GM23248 (cell line): ENCODE measurements at regions not wholly inside any gene's neighbourhood (a gene's known extent, or its start where the extent isn't known, plus 50 kb on each side); places are given as distances from the start of the nearest gene placed in this dataset.

Source experiments
- DNase-seq: peaks from one replicate; pipeline ENCODE4 v3.0.0-alpha.2; 2015
- H2AFZ ChIP-seq: fragments of 200-600 bp; sonication (generic); 2 replicates; pipeline ENCODE4 v1.6.1; 2016; ENCODE audit warnings: antibody characterized with exemption
- H3F3A ChIP-seq: fragments of 200-600 bp; sonication (generic); 2 replicates; pipeline ENCODE4 v1.6.1; 2016; ENCODE audit warnings: mild to moderate bottlenecking, antibody characterized with exemption, mixed run types; ENCODE audit not compliant: insufficient read depth
- H3K27ac ChIP-seq: fragments of 200-600 bp; sonication (generic); 2 replicates; pipeline ENCODE4 v1.5.1; 2016; ENCODE audit warnings: mild to moderate bottlenecking
- H3K27me3 ChIP-seq: fragments of 200-600 bp; sonication (generic); replicated peaks from 2 replicates; pipeline ENCODE4 v1.6.1; 2016; ENCODE audit warnings: mild to moderate bottlenecking; ENCODE audit not compliant: insufficient read depth
- H3K36me3 ChIP-seq: fragments of 200-600 bp; sonication (generic); 2 replicates; pipeline ENCODE4 v1.6.1; 2016; ENCODE audit warnings: low read depth, mild to moderate bottlenecking
- H3K4me1 ChIP-seq: fragments of 200-600 bp; sonication (generic); 2 replicates; pipeline ENCODE4 v1.6.1; 2016; ENCODE audit warnings: mild to moderate bottlenecking; ENCODE audit not compliant: insufficient read depth
- H3K4me2 ChIP-seq: fragments of 200-600 bp; sonication (generic); one replicate; pipeline ENCODE4 v1.6.1; 2016; ENCODE audit warnings: mild to moderate bottlenecking; ENCODE audit not compliant: unreplicated experiment
- H3K4me3 ChIP-seq: fragments of 200-600 bp; sonication (generic); 2 replicates; pipeline ENCODE4 v1.5.1; 2016; ENCODE audit warnings: mild to moderate bottlenecking
- H3K79me2 ChIP-seq: fragments of 200-600 bp; sonication (generic); 2 replicates; pipeline ENCODE4 v1.6.1; 2016; ENCODE audit warnings: mild to moderate bottlenecking; ENCODE audit not compliant: insufficient read depth
- H3K9ac ChIP-seq: fragments of 200-600 bp; sonication (generic); 2 replicates; pipeline ENCODE4 v1.6.1; 2016; ENCODE audit warnings: mild to moderate bottlenecking
- H3K9me2 ChIP-seq: fragments of 200-600 bp; sonication (generic); 2 replicates; pipeline ENCODE4 v1.6.1; 2016; ENCODE audit warnings: mixed run types, mild to moderate bottlenecking, moderate library complexity; ENCODE audit not compliant: insufficient read depth
- H3K9me3 ChIP-seq: fragments of 200-600 bp; sonication (generic); one replicate; pipeline ENCODE4 v1.6.1; 2017; ENCODE audit warnings: low read depth
- H4K20me1 ChIP-seq: fragments of 200-600 bp; sonication (generic); 2 replicates; pipeline ENCODE4 v1.6.0; 2016; ENCODE audit not compliant: insufficient read depth
- EZH2 ChIP-seq: fragments of 200-600 bp; sonication (generic); IDR thresholded peaks from 2 replicates; pipeline ENCODE4 v1.6.1; 2018; ENCODE audit warnings: antibody characterized with exemption, mild to moderate bottlenecking; ENCODE audit not compliant: insufficient read depth, poor library complexity, severe bottlenecking
- EZH2phosphoT487 ChIP-seq: fragments of 200-600 bp; sonication (generic); IDR thresholded peaks from 2 replicates; pipeline ENCODE4 v1.6.1; 2018; ENCODE audit warnings: antibody characterized with exemption, moderate library complexity, mild to moderate bottlenecking, low read depth; ENCODE audit not compliant: insufficient read depth
- WGBS, 2 experiments: methylation state at CpG; one replicate each; pipeline ENCODE4 v1.1.6; 2015 to 2017; ENCODE audit warnings: low lambda C conversion rate in 2 of 2, low coverage in 1 of 2; ENCODE audit errors: missing lambda C conversion rate in 2 of 2; 5-methylcytosine and 5-hydroxymethylcytosine counted together
- in situ Hi-C: fragments of 300-500 bp; cut with MboI; formaldehyde crosslinking; loops from 2 replicates; pipeline ENCODE4 v1.15.0; 2020

DNA sequence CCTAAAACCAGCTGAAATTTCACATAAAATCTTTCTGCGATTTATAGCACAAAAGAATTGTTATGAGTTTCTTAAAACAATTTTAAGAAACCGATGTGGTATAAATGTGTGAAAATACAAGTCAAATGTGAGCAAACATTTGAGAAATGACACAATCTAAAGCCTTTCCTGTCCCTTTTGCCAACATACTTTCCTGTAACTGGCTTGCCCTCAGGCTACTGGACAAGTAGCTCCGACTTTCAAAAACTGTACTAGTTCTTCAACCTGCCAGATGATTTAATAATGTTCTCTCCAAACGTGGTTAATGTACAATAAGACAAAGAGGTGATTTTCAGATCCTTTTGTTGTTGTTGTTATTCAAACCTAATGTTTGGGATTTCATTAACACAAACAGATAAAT is 105.9 kb upstream of the ARHGEF26 start:
- no peak overlapping the region for H3K4me3 ChIP-seq
- H3K9ac ChIP-seq: no peak overlapping the region
- no peaks in the 10 kb centered on the region for H3K36me3 ChIP-seq
- TF ChIP-seq EZH2phosphoT487: no peak
- TF ChIP-seq EZH2: no peak
- H3K9me2 ChIP-seq: no peaks in the 10 kb centered on the region
- no peaks in the 10 kb centered on the region for H3K4me1 ChIP-seq
- no peaks in the 10 kb centered on the region for H3K9me3 ChIP-seq
- H3K27me3 ChIP-seq: no peaks in the 10 kb centered on the region
- in situ Hi-C loops: no loop called here
- no peaks in the 10 kb centered on the region for H4K20me1 ChIP-seq
- no peak overlapping the region for H3K4me2 ChIP-seq
- H2AFZ ChIP-seq: no peak overlapping the region
- no peak overlapping the region for H3K27ac ChIP-seq
- whole genome bisulfite sequencing, 2 experiments: 53 to 60% methylated on average over 4 of the region's 4 CpGs
- H3K79me2 ChIP-seq: no peaks in the 10 kb centered on the region
- no peak for DNase-seq
- no peaks in the 10 kb centered on the region for H3F3A ChIP-seq

DNA sequence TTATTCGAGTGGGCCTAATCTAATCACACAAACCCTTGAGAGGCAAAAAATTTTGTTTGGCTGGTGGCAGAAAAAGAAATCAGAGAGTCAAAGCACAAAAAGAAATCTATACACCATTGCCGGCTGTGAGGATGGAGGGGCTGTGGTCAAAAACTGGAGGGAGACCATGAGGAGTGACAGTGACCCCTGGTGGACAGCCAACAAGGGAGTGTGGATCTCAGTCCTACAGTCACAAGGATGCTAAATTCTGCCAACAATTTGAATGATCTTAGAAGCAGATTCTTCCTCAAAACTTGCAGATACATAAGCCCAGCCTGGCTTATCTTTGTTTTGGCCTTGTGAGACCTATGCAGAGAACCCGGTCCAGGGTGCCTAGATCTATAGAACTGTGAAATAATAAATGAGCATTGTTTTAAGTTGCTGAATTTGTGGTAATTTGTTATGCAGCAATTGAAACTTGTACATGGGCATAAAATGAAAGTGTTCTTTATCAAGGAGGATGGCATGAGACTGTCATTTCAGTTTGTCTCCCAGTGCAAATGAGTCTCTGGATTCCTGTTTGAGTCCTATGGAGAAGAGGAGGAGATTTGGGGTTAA is 103.0 kb upstream of the ARHGEF26 start:
- Histone ChIP-seq H4K20me1 (no peaks in the 10 kb centered on the region), H3K27ac (no peak overlapping the region), H3K9me3 (no peaks in the 10 kb centered on the region), H3K4me1 (no peaks in the 10 kb centered on the region), H3K79me2 (no peaks in the 10 kb centered on the region), H3K4me3 (no peak overlapping the region), H3K9me2 (no peaks in the 10 kb centered on the region), H3K36me3 (no peaks in the 10 kb centered on the region), H3F3A (no peaks in the 10 kb centered on the region), H3K9ac (no peak overlapping the region), H3K27me3 (no peaks in the 10 kb centered on the region), H3K4me2 (no peak overlapping the region), H2AFZ (no peak overlapping the region)
- TF ChIP-seq EZH2phosphoT487 (no peak), EZH2 (no peak)
- in situ Hi-C loops: no loop called here
- WGBS, 2 experiments: 89 to 91% methylated on average over 3 of the region's 3 CpGs
- DNase-seq: peak; percentile 40

DNA sequence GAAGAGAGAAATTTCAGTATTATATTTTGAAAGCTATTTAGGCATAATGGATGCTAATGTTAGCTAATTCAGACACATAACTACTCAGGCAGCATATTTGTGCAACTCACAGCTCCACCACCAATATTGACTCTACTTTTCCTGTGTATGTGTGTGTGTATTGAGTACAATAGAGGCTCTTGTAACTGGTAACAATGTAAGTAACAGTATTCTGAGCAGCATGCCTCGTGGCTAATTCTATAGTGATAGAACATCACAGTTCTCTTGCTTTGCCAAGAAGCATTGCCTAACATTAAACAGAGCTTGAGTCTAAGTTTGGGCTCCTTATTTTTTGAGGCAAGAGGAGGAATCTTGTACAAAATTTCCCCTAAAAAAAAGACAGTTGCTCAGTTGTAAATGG is 98.6 kb upstream of the ARHGEF26 start:
- H3F3A ChIP-seq: no peaks in the 10 kb centered on the region
- H3K9ac ChIP-seq: no peak overlapping the region
- no peaks in the 10 kb centered on the region for H3K9me2 ChIP-seq
- no peaks in the 10 kb centered on the region for H3K79me2 ChIP-seq
- WGBS, 2 experiments: 29 to 48% methylated on average over 1 of the region's 1 CpG
- H2AFZ ChIP-seq: no peak overlapping the region
- no peak overlapping the region for H3K4me2 ChIP-seq
- no peaks in the 10 kb centered on the region for H3K9me3 ChIP-seq
- in situ Hi-C loops: no loop called here
- H3K4me1 ChIP-seq: no peaks in the 10 kb centered on the region
- no peaks in the 10 kb centered on the region for H3K27me3 ChIP-seq
- no peak for DNase-seq
- TF ChIP-seq EZH2phosphoT487 (no peak), EZH2 (no peak)
- no peak overlapping the region for H3K27ac ChIP-seq
- H4K20me1 ChIP-seq: no peaks in the 10 kb centered on the region
- H3K4me3 ChIP-seq: no peak overlapping the region
- H3K36me3 ChIP-seq: no peaks in the 10 kb centered on the region

DNA sequence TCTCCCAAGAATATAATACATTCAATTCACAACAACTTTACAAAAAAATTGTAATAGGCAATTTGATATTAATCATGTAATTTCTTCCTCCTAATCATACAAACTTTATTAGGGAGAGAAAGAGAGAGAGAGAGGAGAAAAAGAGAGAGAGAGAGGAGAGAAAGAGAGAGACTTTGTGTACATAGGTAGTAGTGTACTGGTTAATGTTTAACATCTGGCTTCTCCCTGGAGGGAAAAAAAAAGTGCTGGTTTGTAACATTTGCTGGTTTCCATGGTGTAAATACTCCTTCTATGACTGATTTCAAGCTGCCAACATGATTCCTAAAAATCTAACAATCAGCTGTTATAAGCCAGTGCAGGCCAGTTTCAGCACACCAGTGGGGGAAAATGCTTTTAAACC is 98.0 kb upstream of the ARHGEF26 start:
- H3K9me3 ChIP-seq: no peaks in the 10 kb centered on the region
- no peaks in the 10 kb centered on the region for H3K27me3 ChIP-seq
- no peak overlapping the region for H2AFZ ChIP-seq
- peak; percentile 19 for DNase-seq
- in situ Hi-C loops: no loop called here
- no peaks in the 10 kb centered on the region for H3F3A ChIP-seq
- no peak for TF ChIP-seq EZH2phosphoT487
- TF ChIP-seq EZH2: no peak
- H3K79me2 ChIP-seq: no peaks in the 10 kb centered on the region
- H3K9me2 ChIP-seq: no peaks in the 10 kb centered on the region
- H3K4me1 ChIP-seq: no peaks in the 10 kb centered on the region
- no peak overlapping the region for H3K27ac ChIP-seq
- H3K36me3 ChIP-seq: no peaks in the 10 kb centered on the region
- H3K4me3 ChIP-seq: no peak overlapping the region
- H3K9ac ChIP-seq: no peak overlapping the region
- no peak overlapping the region for H3K4me2 ChIP-seq
- H4K20me1 ChIP-seq: no peaks in the 10 kb centered on the region

DNA sequence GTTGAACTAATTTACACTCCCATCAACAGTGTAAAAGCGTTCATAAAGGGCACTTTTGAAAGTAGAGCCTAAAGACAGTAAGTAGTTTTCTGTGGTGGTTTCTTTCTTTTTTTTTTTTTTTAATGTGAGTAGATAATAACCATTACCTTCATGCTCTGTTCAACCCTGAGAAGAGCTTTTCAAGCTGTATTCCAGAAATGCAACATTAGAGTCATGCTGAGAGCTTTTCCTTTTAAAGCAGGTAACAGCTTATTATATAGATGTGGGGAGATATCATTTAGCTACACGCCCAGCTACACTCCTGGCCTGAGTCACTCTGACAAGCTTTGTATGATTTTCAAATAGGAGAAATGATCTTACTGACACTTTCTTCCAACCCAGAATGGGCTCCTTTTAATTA is 96.2 kb upstream of the ARHGEF26 start:
- Histone ChIP-seq H3K36me3 (no peaks in the 10 kb centered on the region), H3K27me3 (no peaks in the 10 kb centered on the region), H4K20me1 (no peaks in the 10 kb centered on the region), H3K4me1 (no peaks in the 10 kb centered on the region), H3K27ac (no peak overlapping the region), H3F3A (no peaks in the 10 kb centered on the region), H3K79me2 (no peaks in the 10 kb centered on the region), H3K9me3 (no peaks in the 10 kb centered on the region), H3K4me3 (no peak overlapping the region), H3K4me2 (no peak overlapping the region), H3K9me2 (no peaks in the 10 kb centered on the region), H2AFZ (no peak overlapping the region), H3K9ac (no peak overlapping the region)
- no peak for TF ChIP-seq EZH2phosphoT487
- no peak for TF ChIP-seq EZH2
- 59 to 63% methylated on average over 2 of the region's 2 CpGs for whole genome bisulfite sequencing, 2 experiments
- no peak for DNase-seq
- in situ Hi-C loops: no loop called here
